ENCODE measurements at regions not wholly inside any gene's neighbourhood (a gene's known extent, or its start where the extent isn't known, plus 50 kb on each side); places are given as distances from the start of the nearest gene placed in this dataset.
"Not testable (repeated sequence)": the region's sequence is repeated elsewhere in the genome, so short reads cannot be mapped to it uniquely, and the experiment has no call there.

DNA sequence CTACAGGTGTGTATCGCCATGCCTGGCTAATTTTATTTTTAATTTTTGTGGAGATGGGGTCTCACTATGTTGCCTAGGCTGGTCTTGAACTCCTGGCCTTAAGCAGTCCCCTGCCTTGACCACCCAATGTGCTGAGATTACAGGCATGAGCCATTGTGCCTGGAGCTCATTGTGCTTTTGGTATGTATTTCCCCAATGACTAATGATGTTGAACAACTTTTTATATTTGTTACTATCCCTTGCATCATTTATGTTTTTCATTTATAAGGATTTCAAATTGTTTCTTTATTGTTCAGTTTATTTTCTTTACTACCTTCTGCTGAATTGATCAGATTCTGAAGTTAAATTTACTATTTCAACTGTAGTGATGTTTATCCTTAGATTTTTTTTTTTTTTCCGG lies 199.7 kb downstream of the CEP135 start:
- no peak for TF ChIP-seq JUND (IDR thresholded peaks at IDR 0.05; ENCODE audit: low read depth)
- in situ Hi-C loops (cut with HindIII; ENCODE audit: low pct_unique_long_range_greater_than_20kb, low sequenced_read_pairs) = no loop called here
- DNase-seq (ENCODE audit: low read depth in 1 of 2, low spot score in 1 of 2) = no peak

DNA sequence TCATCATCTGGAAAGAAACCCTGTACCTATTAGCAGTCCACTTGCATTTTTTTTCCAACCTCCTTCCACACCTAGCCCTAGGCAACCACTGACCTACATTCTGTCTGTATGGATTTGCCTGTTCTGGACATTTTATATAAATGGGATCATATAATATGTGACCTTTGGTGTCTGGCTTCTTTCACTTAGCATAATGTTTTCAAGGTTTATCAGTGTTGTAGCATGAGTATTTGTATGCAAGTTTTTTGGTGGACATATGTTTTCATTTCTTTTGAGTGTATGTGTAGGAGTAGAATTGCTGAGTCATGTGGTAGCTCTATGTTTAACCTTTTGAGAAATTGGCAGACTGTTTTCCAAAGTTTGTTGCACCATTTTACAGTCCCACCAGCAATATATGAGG lies 198.6 kb downstream of the CEP135 start:
- no peak for DNase-seq (ENCODE audit: low read depth in 1 of 2, low spot score in 1 of 2)
- in situ Hi-C loops (cut with HindIII; ENCODE audit: low pct_unique_long_range_greater_than_20kb, low sequenced_read_pairs) = no loop called here
- TF ChIP-seq JUND (IDR thresholded peaks at IDR 0.05; ENCODE audit: low read depth) = no peak

DNA sequence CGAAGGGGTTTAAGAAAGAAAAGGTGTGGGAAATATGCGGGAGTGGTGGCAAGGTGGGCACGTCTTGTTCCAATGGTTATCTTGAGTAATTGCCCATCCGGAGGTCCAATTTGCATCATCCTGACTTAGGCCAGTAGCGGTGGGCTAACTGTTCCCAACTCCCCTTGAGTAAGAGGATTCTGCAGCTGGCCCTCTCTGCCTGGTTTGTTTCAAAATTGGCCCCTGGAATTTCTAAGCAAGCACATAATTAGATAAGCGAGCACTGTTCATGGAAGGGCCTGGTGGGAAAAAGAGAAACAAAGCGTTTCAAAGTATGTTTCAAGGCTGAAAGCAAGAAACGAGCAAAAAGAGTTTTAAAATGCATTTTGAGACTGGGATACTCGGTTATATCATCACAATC lies 198.2 kb downstream of the CEP135 start:
- in situ Hi-C loops (cut with HindIII; ENCODE audit: low pct_unique_long_range_greater_than_20kb, low sequenced_read_pairs) = no loop called here
- no peak for TF ChIP-seq JUND (IDR thresholded peaks at IDR 0.05; ENCODE audit: low read depth)
- no peak for DNase-seq (ENCODE audit: low read depth in 1 of 2, low spot score in 1 of 2)

DNA sequence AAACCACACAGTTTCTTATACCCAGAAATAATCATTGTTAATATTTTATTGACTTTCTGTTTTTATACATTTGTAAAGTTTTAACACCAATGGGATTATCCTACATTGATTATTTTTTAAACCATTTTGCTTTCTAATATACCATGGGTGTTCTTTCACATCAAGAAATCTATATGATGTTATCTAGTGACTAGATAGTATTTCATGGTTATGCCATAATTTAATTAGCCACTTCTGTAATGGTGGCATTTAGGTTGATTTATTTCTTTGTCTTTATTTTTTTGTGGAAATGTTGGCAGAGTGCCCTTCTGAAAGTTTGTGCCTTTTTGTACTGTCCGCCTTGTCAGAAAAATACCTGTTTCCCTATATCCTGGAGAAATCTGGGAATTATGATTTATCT lies 193.3 kb downstream of the CEP135 start:
- DNase-seq (ENCODE audit: low read depth in 1 of 2, low spot score in 1 of 2) = no peak
- in situ Hi-C loops (cut with HindIII; ENCODE audit: low pct_unique_long_range_greater_than_20kb, low sequenced_read_pairs) = no loop called here
- TF ChIP-seq JUND (IDR thresholded peaks at IDR 0.05; ENCODE audit: low read depth) = no peak

DNA sequence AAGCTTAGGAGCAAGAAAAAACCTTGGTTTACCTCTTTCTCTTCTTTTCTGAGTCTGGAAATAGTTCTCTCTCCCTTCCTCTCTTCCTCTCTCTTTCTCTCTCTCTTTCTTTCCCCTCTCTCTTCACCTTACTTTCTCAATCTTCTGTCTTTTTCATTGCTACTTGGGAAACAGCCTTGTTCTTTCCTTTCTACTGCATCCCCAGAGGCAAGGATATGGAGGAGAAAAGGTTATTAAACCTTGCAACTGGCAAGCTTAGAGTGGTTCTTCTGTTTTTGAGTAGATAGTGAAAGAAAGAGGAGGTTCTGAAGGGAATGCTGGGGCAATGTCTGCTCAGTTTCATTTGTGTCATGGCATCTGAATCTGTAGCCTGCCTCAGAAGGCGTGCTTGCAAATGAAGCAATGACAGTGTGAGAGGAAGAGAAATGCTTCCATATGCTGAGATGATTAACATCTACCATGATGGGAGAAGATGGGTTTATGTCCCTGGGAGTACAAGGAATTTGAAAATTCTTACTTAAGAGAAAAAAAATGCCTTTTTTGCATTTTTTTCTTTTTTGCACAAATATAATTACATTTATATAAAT lies 190.6 kb downstream of the CEP135 start:
- in situ Hi-C loops (cut with HindIII; ENCODE audit: low pct_unique_long_range_greater_than_20kb, low sequenced_read_pairs) = no loop called here
- TF ChIP-seq JUND (IDR thresholded peaks at IDR 0.05; ENCODE audit: low read depth) = no peak

DNA sequence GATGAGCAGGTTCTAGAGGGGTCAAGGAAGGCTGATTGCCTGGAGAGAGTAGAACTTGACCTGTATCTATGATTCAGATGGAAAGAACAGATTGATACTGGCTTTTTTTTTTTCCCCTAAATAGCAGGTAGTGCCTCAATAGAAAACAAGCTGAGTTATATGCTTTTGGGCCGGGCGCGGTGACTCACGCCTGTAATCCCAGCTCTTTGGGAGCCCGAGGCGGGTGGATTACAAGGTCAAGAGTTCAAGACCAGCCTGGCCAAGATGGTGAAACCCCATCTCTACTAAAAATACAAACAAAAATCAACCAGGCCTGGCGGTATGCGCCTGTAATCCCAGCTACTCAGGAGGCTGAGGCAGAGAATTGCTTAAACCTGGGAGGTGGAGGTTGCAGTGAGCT lies 186.1 kb downstream of the CEP135 start:
- DNase-seq (ENCODE audit: low read depth in 1 of 2, low spot score in 1 of 2); in situ Hi-C loops (cut with HindIII; ENCODE audit: low pct_unique_long_range_greater_than_20kb, low sequenced_read_pairs): not testable (repeated sequence)

More for the DNA sequence above, 190.6 kb downstream of the CEP135 start:
- no peak for DNase-seq (ENCODE audit: low read depth in 1 of 2, low spot score in 1 of 2)

DNA sequence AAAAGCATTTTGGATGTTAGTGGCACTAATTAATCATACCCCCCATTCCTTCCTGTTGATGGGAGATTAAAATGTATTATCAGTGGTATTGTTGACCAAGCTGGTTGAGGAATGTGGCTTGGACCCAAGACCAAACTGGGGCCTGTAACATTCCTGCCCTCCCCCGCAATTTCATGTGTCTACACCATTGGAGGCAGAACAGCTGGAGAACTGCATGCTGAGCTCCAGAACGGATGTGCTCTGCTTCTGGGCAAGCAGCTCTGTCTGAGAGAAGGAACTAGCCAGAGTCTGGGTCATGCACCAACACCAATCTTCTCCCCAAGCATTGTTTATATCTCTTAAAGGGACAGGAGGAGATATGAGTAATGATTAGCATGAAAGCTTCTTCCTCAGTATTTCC lies 185.5 kb downstream of the CEP135 start:
- DNase-seq (ENCODE audit: low read depth in 1 of 2, low spot score in 1 of 2) = no peak
- in situ Hi-C loops (cut with HindIII; ENCODE audit: low pct_unique_long_range_greater_than_20kb, low sequenced_read_pairs) = no loop called here
- no peak for TF ChIP-seq JUND (IDR thresholded peaks at IDR 0.05; ENCODE audit: low read depth)

DNA sequence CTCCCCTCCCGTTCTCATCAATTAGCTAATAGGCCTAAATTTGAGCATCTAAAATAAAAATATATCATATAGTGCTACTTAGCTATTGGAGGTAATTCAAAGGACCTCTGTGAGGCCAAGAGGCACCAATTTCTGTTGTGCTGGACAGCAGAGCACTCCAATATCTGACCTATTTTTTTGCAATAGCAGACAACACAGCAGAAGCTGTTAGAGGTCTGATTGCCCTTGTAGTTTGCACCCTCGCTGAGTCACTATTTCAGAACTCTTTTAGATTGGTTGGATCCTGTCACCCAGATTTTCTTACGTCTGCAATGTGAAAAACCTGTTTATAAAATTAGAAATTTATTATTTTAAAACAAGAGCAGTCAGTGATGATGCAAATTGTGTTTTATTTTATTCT lies 184.1 kb downstream of the CEP135 start:
- no peak for TF ChIP-seq JUND (IDR thresholded peaks at IDR 0.05; ENCODE audit: low read depth)
- DNase-seq (ENCODE audit: low read depth in 1 of 2, low spot score in 1 of 2) = no peak
- in situ Hi-C loops (cut with HindIII; ENCODE audit: low pct_unique_long_range_greater_than_20kb, low sequenced_read_pairs) = no loop called here

DNA sequence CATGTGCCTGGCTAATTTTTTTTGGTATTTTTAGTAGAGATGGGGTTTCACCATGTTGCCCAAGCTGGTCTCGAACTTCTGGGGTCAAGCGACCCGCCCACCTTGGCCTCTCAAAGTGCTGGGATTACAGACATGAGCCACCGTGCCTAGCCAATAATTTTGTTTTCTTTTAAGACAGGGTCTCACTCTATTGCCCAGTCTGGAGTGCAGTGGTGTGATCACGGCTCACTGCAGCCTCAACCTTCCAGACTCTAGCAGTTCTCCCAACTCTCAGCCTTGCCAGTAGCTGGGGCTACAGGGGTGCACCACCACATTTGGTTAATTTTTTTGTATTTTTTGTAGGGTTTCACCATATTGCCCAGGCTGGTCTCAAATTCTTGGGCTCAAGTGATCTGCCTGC lies 183.4 kb downstream of the CEP135 start:
- DNase-seq (ENCODE audit: low read depth in 1 of 2, low spot score in 1 of 2); in situ Hi-C loops (cut with HindIII; ENCODE audit: low pct_unique_long_range_greater_than_20kb, low sequenced_read_pairs): not testable (repeated sequence)

DNA sequence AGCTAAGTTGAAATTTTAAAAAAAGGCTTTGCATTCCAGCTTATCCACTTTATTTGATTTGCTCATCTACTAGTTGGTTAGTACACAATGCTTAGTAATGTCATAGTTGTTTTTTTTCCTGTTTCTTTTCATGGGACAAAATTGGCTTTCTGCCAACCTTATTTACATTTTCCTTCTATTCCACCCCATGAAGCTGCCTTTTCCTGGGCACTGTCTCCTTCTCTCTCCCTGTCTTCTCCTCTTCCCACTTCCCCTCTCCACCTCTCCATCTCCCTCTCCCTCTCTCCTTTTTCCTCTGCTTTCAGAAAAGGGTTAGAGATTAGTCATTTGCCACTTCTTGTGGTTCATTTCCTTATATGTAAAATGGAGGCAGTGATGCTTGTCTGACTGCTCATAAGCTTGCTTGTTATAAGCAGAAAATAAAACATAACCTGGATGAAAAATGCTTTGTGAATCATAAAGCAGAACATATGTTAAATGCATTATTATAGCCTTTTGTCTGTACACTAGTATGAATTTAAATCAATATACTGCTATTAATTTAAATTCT lies 181.9 kb downstream of the CEP135 start:
- TF ChIP-seq JUND (IDR thresholded peaks at IDR 0.05; ENCODE audit: low read depth) = no peak
- in situ Hi-C loops (cut with HindIII; ENCODE audit: low pct_unique_long_range_greater_than_20kb, low sequenced_read_pairs) = no loop called here
- no peak for DNase-seq (ENCODE audit: low read depth in 1 of 2, low spot score in 1 of 2)

DNA sequence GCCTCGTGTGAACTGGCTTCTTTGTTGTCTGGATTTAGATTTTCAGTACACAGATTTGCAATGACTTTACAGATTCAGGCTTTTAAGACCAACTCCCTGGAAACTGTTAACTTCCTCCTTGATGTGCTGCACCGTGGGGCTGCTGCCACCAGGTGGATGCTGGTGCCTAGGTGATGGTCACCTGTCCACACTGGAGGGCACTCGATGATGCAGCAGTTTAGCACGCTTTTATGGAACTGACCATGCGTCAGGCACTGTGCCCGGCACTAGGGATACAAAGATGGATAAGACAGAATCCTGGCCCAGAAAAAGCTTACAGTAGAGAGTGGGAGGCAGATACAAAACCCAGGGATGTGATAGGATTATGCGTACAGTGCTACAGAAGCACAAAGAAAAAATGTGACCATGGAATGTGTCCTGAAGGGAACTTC lies 180.7 kb downstream of the CEP135 start:
- no peak for TF ChIP-seq JUND (IDR thresholded peaks at IDR 0.05; ENCODE audit: low read depth)
- DNase-seq (ENCODE audit: low read depth in 1 of 2, low spot score in 1 of 2) = peak; percentile 3 to 80
- in situ Hi-C loops (cut with HindIII; ENCODE audit: low pct_unique_long_range_greater_than_20kb, low sequenced_read_pairs) = no loop called here

DNA sequence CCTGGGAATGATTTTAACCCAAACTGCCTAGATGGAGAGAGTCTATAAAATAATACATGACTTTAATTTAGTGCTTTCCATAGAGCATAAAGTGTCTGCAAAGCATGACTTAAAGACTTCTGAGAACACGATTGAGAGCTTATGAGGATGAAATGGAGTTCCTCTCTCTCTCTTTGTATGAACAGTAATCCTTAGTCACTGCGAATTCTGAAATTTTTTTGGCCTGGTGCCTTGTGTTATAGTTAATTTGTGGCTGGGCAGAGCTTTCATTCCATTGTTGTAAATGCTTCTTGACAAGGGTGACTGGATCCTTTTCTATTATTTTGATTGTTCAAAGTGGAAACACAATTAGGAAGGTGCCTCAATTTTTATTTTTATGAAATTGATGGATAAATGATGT lies 179.5 kb downstream of the CEP135 start:
- DNase-seq (ENCODE audit: low read depth in 1 of 2, low spot score in 1 of 2) = no peak
- TF ChIP-seq JUND (IDR thresholded peaks at IDR 0.05; ENCODE audit: low read depth) = no peak
- in situ Hi-C loops (cut with HindIII; ENCODE audit: low pct_unique_long_range_greater_than_20kb, low sequenced_read_pairs) = no loop called here

DNA sequence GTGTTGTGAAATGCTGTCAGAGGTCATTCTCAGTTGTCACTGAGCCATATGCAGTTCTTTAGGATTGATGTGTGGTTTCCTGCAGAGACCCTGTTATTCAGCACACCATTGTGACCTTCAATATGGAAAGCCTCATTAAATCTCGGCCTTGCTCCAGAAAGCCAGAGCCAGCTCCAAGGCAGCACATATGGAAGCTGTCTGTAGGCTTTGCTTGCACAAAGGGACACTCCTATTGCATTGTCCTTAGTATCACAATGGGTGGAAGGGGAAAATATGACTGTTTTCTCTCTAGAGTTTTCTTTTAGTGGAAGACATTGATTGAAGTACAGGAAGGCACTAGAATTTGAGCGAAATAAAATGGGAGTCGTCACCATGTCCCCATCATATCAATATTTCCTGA lies 179.0 kb downstream of the CEP135 start:
- no peak for TF ChIP-seq JUND (IDR thresholded peaks at IDR 0.05; ENCODE audit: low read depth)
- no peak for DNase-seq (ENCODE audit: low read depth in 1 of 2, low spot score in 1 of 2)
- in situ Hi-C loops (cut with HindIII; ENCODE audit: low pct_unique_long_range_greater_than_20kb, low sequenced_read_pairs) = no loop called here

DNA sequence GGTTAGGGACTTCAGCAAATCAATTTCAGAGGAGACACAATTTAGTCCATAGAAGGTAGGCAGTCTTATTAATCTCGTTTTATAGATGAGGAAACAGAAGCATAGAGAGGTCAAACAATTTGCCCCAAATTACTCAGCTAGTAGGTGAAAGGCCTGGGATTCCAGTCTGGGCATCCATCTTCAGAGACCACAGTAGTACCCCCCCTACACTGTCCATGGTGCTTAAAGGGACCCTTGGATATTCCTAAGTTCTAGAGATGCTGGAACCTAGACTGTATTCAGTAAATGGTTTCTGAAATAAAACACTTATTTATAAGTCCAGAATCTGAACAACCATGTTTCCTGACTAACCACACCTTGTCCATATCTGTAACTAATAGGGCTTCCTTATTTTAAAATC lies 174.8 kb downstream of the CEP135 start:
- no peak for TF ChIP-seq JUND (IDR thresholded peaks at IDR 0.05; ENCODE audit: low read depth)
- in situ Hi-C loops (cut with HindIII; ENCODE audit: low pct_unique_long_range_greater_than_20kb, low sequenced_read_pairs) = no loop called here
- DNase-seq (ENCODE audit: low read depth in 1 of 2, low spot score in 1 of 2) = no peak

All from T47D (cell line).